Adrenal gland (tissue), 5 donors: ENCODE measurements at regions not wholly inside any gene's neighbourhood (a gene's known extent, or its start where the extent isn't known, plus 50 kb on each side); places are given as distances from the start of the nearest gene placed in this dataset.
"Not testable (repeated sequence)": the region's sequence is repeated elsewhere in the genome, so short reads cannot be mapped to it uniquely, and the experiment has no call there.

Experiments
- POLR2A ChIP-seq, 2 donors: fragments of 450-650 bp; IDR thresholded peaks; one replicate each; pipeline ENCODE4 v1.6.1; 2017; ENCODE audit warnings: antibody characterized with exemption in 2 of 2, mild to moderate bottlenecking in 2 of 2, moderate library complexity in 1 of 2
- TF ChIP-seq, protein P1 (sequence below), 6 experiments: fragments of 450-650 bp in 4 of 6; fragments of 200-600 bp in 2 of 6; sonication (generic) in 1 of 6; IDR thresholded peaks; 1 replicate in 5 of 6; 2 replicates in 1 of 6; pipeline versions ENCODE4 v1.5.1 to v1.8.0; 2016 to 2021; ENCODE audit warnings: antibody characterized with exemption in 6 of 6, mild to moderate bottlenecking in 2 of 6, moderate library complexity in 1 of 6
- donor health status: DM: no; HTN: no; CAD: no.

DNA sequence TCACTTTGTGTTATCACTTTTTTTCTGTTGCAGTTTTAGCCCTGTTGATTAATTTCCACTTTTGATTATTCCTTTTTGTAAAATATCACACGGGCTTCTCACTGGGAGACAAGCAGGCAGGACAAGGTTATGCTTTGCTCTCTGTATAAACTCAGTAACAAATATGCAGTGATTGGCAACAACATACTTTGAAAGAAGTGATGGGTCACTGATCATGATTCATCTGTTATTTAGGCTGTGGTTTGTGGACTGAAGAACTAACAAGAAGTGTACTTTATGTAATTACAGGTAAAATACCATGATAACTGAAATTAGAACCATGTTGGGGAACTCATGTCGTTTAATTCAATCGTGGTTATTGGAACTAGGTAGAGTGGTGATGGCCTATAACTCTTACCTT lies 62.1 kb upstream of the ABI1 start:
- TF ChIP-seq, protein P1, sequence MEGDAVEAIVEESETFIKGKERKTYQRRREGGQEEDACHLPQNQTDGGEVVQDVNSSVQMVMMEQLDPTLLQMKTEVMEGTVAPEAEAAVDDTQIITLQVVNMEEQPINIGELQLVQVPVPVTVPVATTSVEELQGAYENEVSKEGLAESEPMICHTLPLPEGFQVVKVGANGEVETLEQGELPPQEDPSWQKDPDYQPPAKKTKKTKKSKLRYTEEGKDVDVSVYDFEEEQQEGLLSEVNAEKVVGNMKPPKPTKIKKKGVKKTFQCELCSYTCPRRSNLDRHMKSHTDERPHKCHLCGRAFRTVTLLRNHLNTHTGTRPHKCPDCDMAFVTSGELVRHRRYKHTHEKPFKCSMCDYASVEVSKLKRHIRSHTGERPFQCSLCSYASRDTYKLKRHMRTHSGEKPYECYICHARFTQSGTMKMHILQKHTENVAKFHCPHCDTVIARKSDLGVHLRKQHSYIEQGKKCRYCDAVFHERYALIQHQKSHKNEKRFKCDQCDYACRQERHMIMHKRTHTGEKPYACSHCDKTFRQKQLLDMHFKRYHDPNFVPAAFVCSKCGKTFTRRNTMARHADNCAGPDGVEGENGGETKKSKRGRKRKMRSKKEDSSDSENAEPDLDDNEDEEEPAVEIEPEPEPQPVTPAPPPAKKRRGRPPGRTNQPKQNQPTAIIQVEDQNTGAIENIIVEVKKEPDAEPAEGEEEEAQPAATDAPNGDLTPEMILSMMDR (IDR thresholded peaks at IDR 0.05): not testable (repeated sequence)
- TF ChIP-seq POLR2A (IDR thresholded peaks at IDR 0.05): not testable (repeated sequence)
